HEK293 (cell line): ENCODE measurements at regions not wholly inside any gene's neighbourhood (a gene's known extent, or its start where the extent isn't known, plus 50 kb on each side); places are given as distances from the start of the nearest gene placed in this dataset.

Source experiments
- GLI4 ChIP-seq: fragments of 450-650 bp; formaldehyde crosslinking; IDR thresholded peaks from 2 replicates; pipeline ENCODE4 v1.5.1; 2016; ENCODE audit warnings: missing biosample characterization, missing genetic modification characterization
- OVOL3 ChIP-seq: fragments of 450-650 bp; formaldehyde crosslinking; IDR thresholded peaks from 2 replicates; pipeline ENCODE4 v1.5.1; 2016; ENCODE audit warnings: missing biosample characterization, missing genetic modification characterization
- SETDB1 ChIP-seq: IDR thresholded peaks from one replicate; pipeline ENCODE4 v1.6.1; 2017; ENCODE audit warnings: mild to moderate bottlenecking, low read length, moderate library complexity, mixed read lengths; ENCODE audit not compliant: insufficient read length
- ZBTB20 ChIP-seq: fragments of 450-650 bp; formaldehyde crosslinking; IDR thresholded peaks from 2 replicates; pipeline ENCODE4 v1.5.1; 2016; ENCODE audit warnings: missing biosample characterization, missing genetic modification characterization
- ZNF211 ChIP-seq: fragments of 450-650 bp; formaldehyde crosslinking; IDR thresholded peaks from 2 replicates; pipeline ENCODE4 v1.5.1; 2016; ENCODE audit warnings: low read depth, missing biosample characterization, missing genetic modification characterization
- ZNF214 ChIP-seq: fragments of 450-650 bp; formaldehyde crosslinking; IDR thresholded peaks from 2 replicates; pipeline ENCODE4 v1.5.1; 2017; ENCODE audit warnings: missing biosample characterization, mild to moderate bottlenecking, missing genetic modification characterization, borderline replicate concordance
- ZNF24 ChIP-seq: fragments of 450-650 bp; formaldehyde crosslinking; IDR thresholded peaks from 2 replicates; pipeline ENCODE4 v1.5.1; 2016; ENCODE audit warnings: missing biosample characterization, missing genetic modification characterization
- ZNF280C ChIP-seq: fragments of 450-650 bp; formaldehyde crosslinking; IDR thresholded peaks from 2 replicates; pipeline ENCODE4 v1.5.1; 2016; ENCODE audit warnings: missing biosample characterization, missing genetic modification characterization
- ZNF341 ChIP-seq: fragments of 450-650 bp; formaldehyde crosslinking; IDR thresholded peaks from 2 replicates; pipeline ENCODE4; 2016; ENCODE audit warnings: low read depth, missing biosample characterization, missing genetic modification characterization
- TF ChIP-seq, protein P1 (sequence below): fragments of 450-650 bp; formaldehyde crosslinking; IDR thresholded peaks from 2 replicates; pipeline ENCODE4 v1.5.1; 2016; ENCODE audit warnings: missing biosample characterization, missing genetic modification characterization

- TF ChIP-seq GLI4 (tag by site-specific recombination) = no peak
- no peak for TF ChIP-seq ZNF211 (tag by site-specific recombination)
- no peak for TF ChIP-seq ZNF214 (tag by site-specific recombination)
- no peak for TF ChIP-seq ZNF24 (tag by site-specific recombination)
- TF ChIP-seq, protein P1, sequence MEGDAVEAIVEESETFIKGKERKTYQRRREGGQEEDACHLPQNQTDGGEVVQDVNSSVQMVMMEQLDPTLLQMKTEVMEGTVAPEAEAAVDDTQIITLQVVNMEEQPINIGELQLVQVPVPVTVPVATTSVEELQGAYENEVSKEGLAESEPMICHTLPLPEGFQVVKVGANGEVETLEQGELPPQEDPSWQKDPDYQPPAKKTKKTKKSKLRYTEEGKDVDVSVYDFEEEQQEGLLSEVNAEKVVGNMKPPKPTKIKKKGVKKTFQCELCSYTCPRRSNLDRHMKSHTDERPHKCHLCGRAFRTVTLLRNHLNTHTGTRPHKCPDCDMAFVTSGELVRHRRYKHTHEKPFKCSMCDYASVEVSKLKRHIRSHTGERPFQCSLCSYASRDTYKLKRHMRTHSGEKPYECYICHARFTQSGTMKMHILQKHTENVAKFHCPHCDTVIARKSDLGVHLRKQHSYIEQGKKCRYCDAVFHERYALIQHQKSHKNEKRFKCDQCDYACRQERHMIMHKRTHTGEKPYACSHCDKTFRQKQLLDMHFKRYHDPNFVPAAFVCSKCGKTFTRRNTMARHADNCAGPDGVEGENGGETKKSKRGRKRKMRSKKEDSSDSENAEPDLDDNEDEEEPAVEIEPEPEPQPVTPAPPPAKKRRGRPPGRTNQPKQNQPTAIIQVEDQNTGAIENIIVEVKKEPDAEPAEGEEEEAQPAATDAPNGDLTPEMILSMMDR = no peak
- no peak for TF ChIP-seq SETDB1
- TF ChIP-seq OVOL3 (tag by site-specific recombination) = no peak
- TF ChIP-seq ZBTB20 (tag by site-specific recombination) = no peak
- TF ChIP-seq ZNF341 (tag by site-specific recombination) = no peak
- TF ChIP-seq ZNF280C (tag by site-specific recombination) = no peak
Observed at GRCh38 chr2:42957861-42958301, 165.5 kb upstream of the HAAO start.
